ENCODE measurements at regions not wholly inside any gene's neighbourhood (a gene's known extent, or its start where the extent isn't known, plus 50 kb on each side); places are given as distances from the start of the nearest gene placed in this dataset.

GRCh38 chr2:51299370-51299769 lies 267.4 kb upstream of the NRXN1 start:
- TF ChIP-seq CTCF (conservative IDR thresholded peaks at IDR 0.05; ENCODE audit: low read depth in 2 of 2) (no peak), NANOG (IDR thresholded peaks at IDR 0.05; ENCODE audit: borderline replicate concordance) (no peak), REST (IDR thresholded peaks at IDR 0.05; ENCODE audit: unreplicated experiment) (no peak), EZH2 (IDR thresholded peaks at IDR 0.05; ENCODE audit: low read depth, unreplicated experiment) (no peak), CREB1 (CRISPR knock-in tag; IDR thresholded peaks at IDR 0.05; ENCODE audit: low read depth) (no peak), POLR2AphosphoS5 (IDR thresholded peaks at IDR 0.05; ENCODE audit: low read depth) (no peak), ZNF331 (CRISPR knock-in tag; IDR thresholded peaks at IDR 0.05; ENCODE audit: low read depth) (no peak), EZH2phosphoT487 (IDR thresholded peaks at IDR 0.05; ENCODE audit: unreplicated experiment) (no peak), STAT1 (IDR thresholded peaks at IDR 0.05; ENCODE audit: unreplicated experiment) (no peak), ZNF462 (CRISPR knock-in tag; IDR thresholded peaks at IDR 0.05) (no peak), JUNB (IDR thresholded peaks at IDR 0.05; ENCODE audit: unreplicated experiment) (no peak)

Data from GM23338 (cell line).